WI38 (cell line): ENCODE measurements at regions not wholly inside any gene's neighbourhood (a gene's known extent, or its start where the extent isn't known, plus 50 kb on each side); places are given as distances from the start of the nearest gene placed in this dataset.

Source experiments
- H3K4me3 ChIP-seq: 2 replicates; pipeline ENCODE4 v1.5.1; 2011; ENCODE audit warnings: low read depth, mild to moderate bottlenecking, control low read depth, low read length
- CTCF ChIP-seq: IDR thresholded peaks from 2 replicates; pipeline ENCODE4 v1.5.1; 2012; ENCODE audit warnings: low read depth, mild to moderate bottlenecking, control low read depth, low read length

GRCh38 chr6:99014061-99014460 is 66.3 kb upstream of the FBXL4 start:
- TF ChIP-seq CTCF = no peak
- no peak overlapping the region for H3K4me3 ChIP-seq

GRCh38 chr6:99013661-99014060 is 65.9 kb upstream of the FBXL4 start:
- H3K4me3 ChIP-seq = no peak overlapping the region
- TF ChIP-seq CTCF = no peak

GRCh38 chr6:99013145-99013544 is 65.4 kb upstream of the FBXL4 start:
- H3K4me3 ChIP-seq = no peak overlapping the region
- no peak for TF ChIP-seq CTCF

GRCh38 chr6:99011151-99011550 is 63.4 kb upstream of the FBXL4 start:
- no peak overlapping the region for H3K4me3 ChIP-seq
- no peak for TF ChIP-seq CTCF

GRCh38 chr6:99002831-99003230 is 55.1 kb upstream of the FBXL4 start:
- H3K4me3 ChIP-seq = no peak overlapping the region

GRCh38 chr6:98998103-98998502 is 50.4 kb upstream of the FBXL4 start:
- H3K4me3 ChIP-seq = no peak overlapping the region
- no peak for TF ChIP-seq CTCF

More at GRCh38 chr6:99002831-99003230, 55.1 kb upstream of the FBXL4 start:
- TF ChIP-seq CTCF = no peak
